OCI-LY3 (cell line): ENCODE measurements at regions not wholly inside any gene's neighbourhood (a gene's known extent, or its start where the extent isn't known, plus 50 kb on each side); places are given as distances from the start of the nearest gene placed in this dataset.

ENCODE experiments used
- H2AFZ ChIP-seq: fragments of 200-600, 300-600 bp; shearing (Covaris generic); 2 replicates; pipeline ENCODE4 v1.6.0; 2014; ENCODE audit warnings: antibody characterized with exemption, low read depth, low read length
- H3K27ac ChIP-seq: fragments of 200-600, 300-600 bp; sonication (generic); 2 replicates; pipeline ENCODE4 v1.5.1; 2014; ENCODE audit warnings: mild to moderate bottlenecking, low read length, moderate library complexity, mixed read lengths
- H3K27me3 ChIP-seq: fragments of 200-600, 300-600 bp; sonication (generic); 2 replicates; pipeline ENCODE4 v1.6.1; 2014; ENCODE audit warnings: low read depth, low read length, mixed read lengths
- H3K36me3 ChIP-seq: fragments of 200-600, 300-600 bp; sonication (generic); replicated peaks from 2 replicates; pipeline ENCODE3; 2014; ENCODE audit warnings: low read depth, low read length, mixed read lengths
- H3K4me1 ChIP-seq: fragments of 300-600, 200-600 bp; sonication (generic); 2 replicates; pipeline ENCODE4 v1.6.1; 2014; ENCODE audit warnings: low read length, mixed read lengths
- H3K4me2 ChIP-seq: fragments of 200-600, 300-600 bp; sonication (generic); 2 replicates; pipeline ENCODE4 v1.6.1; 2014; ENCODE audit warnings: low read length, mixed read lengths
- H3K4me3 ChIP-seq: fragments of 300-600, 200-600 bp; sonication (generic); 2 replicates; pipeline ENCODE4 v1.5.1; 2014; ENCODE audit warnings: antibody characterized with exemption, mild to moderate bottlenecking, low read length, moderate library complexity
- H3K79me2 ChIP-seq: fragments of 300-600, 200-600 bp; shearing (Covaris generic); 2 replicates; pipeline ENCODE4 v1.6.1; 2014; ENCODE audit warnings: mild to moderate bottlenecking, low read length, mixed read lengths
- H3K9ac ChIP-seq: fragments of 300-600, 200-600 bp; shearing (Covaris generic); 2 replicates; pipeline ENCODE4 v1.6.0; 2014; ENCODE audit warnings: mild to moderate bottlenecking, low read length, moderate library complexity
- H3K9me3 ChIP-seq: fragments of 200-600, 300-600 bp; shearing (Covaris generic); 2 replicates; pipeline ENCODE4 v1.6.1; 2014; ENCODE audit warnings: low read length, mixed read lengths; ENCODE audit not compliant: insufficient read depth
- H4K20me1 ChIP-seq: fragments of 200-600, 300-600 bp; sonication (generic); 2 replicates; pipeline ENCODE4 v1.6.1; 2016; ENCODE audit warnings: low read length, mixed read lengths; ENCODE audit not compliant: insufficient read depth
- CTCF ChIP-seq: fragments of 200-600, 300-600 bp; sonication (generic); IDR thresholded peaks from 2 replicates; pipeline ENCODE4 v1.5.1; 2014; ENCODE audit warnings: antibody characterized with exemption, low read length, low read depth
- EZH2phosphoT487 ChIP-seq: fragments of 200-600 bp; shearing (Covaris generic); IDR thresholded peaks from 2 replicates; pipeline ENCODE4 v1.6.1; 2018; ENCODE audit warnings: antibody characterized with exemption, mixed run types, low read depth

- no peaks in the 10 kb centered on the region for H3K9me3 ChIP-seq
- TF ChIP-seq EZH2phosphoT487 (no peak), CTCF (no peak)
- no peaks in the 10 kb centered on the region for H3K36me3 ChIP-seq
- H2AFZ ChIP-seq, result no peak overlapping the region
- no peaks in the 10 kb centered on the region for H3K27me3 ChIP-seq
- H3K79me2 ChIP-seq, result no peaks in the 10 kb centered on the region
- H3K4me2 ChIP-seq, result peak overlapping the region; percentile 4; the same call in 1 of the 2 replicates
- no peak overlapping the region for H3K4me3 ChIP-seq
- H3K27ac ChIP-seq, result no peak overlapping the region
- H4K20me1 ChIP-seq, result no peaks in the 10 kb centered on the region
- H3K9ac ChIP-seq, result no peak overlapping the region
- peaks cover 26% of the 10 kb centered on the region for H3K4me1 ChIP-seq
Observed at GRCh38 chr7:11221984-11222383, 248.3 kb downstream of the PHF14 start.

GRCh38 chr7:11224535-11224934 lies 250.9 kb downstream of the PHF14 start:
- H3K27me3 ChIP-seq, result no peaks in the 10 kb centered on the region
- H3K9ac ChIP-seq, result no peak overlapping the region
- no peaks in the 10 kb centered on the region for H3K36me3 ChIP-seq
- no peaks in the 10 kb centered on the region for H3K9me3 ChIP-seq
- H3K4me2 ChIP-seq, result no peak overlapping the region
- no peak overlapping the region for H3K4me3 ChIP-seq
- no peak overlapping the region for H2AFZ ChIP-seq
- H3K4me1 ChIP-seq, result peaks cover 24% of the 10 kb centered on the region
- H4K20me1 ChIP-seq, result no peaks in the 10 kb centered on the region
- no peaks in the 10 kb centered on the region for H3K79me2 ChIP-seq
- no peak for TF ChIP-seq CTCF
- TF ChIP-seq EZH2phosphoT487, result no peak
- H3K27ac ChIP-seq, result no peak overlapping the region

DNA sequence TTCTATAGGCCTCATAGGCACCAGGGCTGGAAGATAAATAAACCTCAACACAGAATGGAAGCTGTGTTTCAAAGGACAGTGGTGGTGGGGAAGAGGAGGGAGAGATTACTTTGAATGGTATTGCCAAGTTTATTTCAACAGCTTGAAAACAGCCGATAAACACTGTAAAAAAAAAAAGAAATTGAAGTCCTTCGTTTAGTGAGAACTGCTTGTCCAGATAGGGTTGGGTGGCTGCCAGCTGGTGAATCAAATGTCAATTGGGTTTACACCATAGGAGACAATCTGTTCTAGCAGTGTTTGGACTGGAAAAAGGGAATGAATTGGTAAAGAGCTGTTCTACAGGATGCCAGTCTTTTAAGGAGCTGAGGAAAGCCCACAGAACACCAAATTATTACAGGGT lies 254.8 kb downstream of the PHF14 start:
- Histone ChIP-seq H3K27me3 (no peaks in the 10 kb centered on the region), H3K4me1 (peaks cover 14% of the 10 kb centered on the region), H3K4me3 (no peak overlapping the region), H3K36me3 (no peaks in the 10 kb centered on the region), H3K27ac (no peak overlapping the region), H4K20me1 (no peaks in the 10 kb centered on the region), H3K4me2 (no peak overlapping the region), H3K9me3 (no peaks in the 10 kb centered on the region), H3K79me2 (no peaks in the 10 kb centered on the region), H2AFZ (no peak overlapping the region), H3K9ac (no peak overlapping the region)
- no peak for TF ChIP-seq EZH2phosphoT487
- TF ChIP-seq CTCF, result no peak

- H3K79me2 ChIP-seq, result no peaks in the 10 kb centered on the region
- H3K27me3 ChIP-seq, result no peaks in the 10 kb centered on the region
- H3K9me3 ChIP-seq, result no peaks in the 10 kb centered on the region
- H4K20me1 ChIP-seq, result no peaks in the 10 kb centered on the region
- H3K36me3 ChIP-seq, result no peaks in the 10 kb centered on the region
- TF ChIP-seq EZH2phosphoT487 (no peak), CTCF (no peak)
- no peak overlapping the region for H3K27ac ChIP-seq
- no peak overlapping the region for H2AFZ ChIP-seq
- H3K4me3 ChIP-seq, result no peak overlapping the region
- no peak overlapping the region for H3K4me2 ChIP-seq
- H3K4me1 ChIP-seq, result peaks cover 9% of the 10 kb centered on the region
- H3K9ac ChIP-seq, result no peak overlapping the region
Observed at GRCh38 chr7:11231190-11231589, 257.5 kb downstream of the PHF14 start.
